Upper lobe of left lung (tissue), 6 donors: ENCODE measurements at regions not wholly inside any gene's neighbourhood (a gene's known extent, or its start where the extent isn't known, plus 50 kb on each side); places are given as distances from the start of the nearest gene placed in this dataset.

Experiments used
- ATAC-seq, 2 donors: fragments of 200-7000 bp; cut with Tn5 transposase; one replicate each; pipeline ENCODE4 v1.9.1; 2022; ENCODE audit warnings: mild to moderate bottlenecking in 2 of 2, moderate library complexity in 2 of 2; ENCODE audit not compliant: low FRiP score in 2 of 2
- DNase-seq, 2 donors: peaks; one replicate each; pipeline ENCODE4 v3.0.0-alpha.2; 2019 to 2020
- H3K27ac ChIP-seq, 4 donors: fragments of 200-600 bp; sonication (generic); one replicate each; pipeline ENCODE4 v1.5.1; 2016 to 2019
- H3K27me3 ChIP-seq, 4 donors: fragments of 200-600 bp; sonication (generic); one replicate each; pipeline ENCODE4 v1.5.1; 2017 to 2019
- H3K36me3 ChIP-seq, 4 donors: fragments of 200-600 bp; sonication (generic); one replicate each; pipeline ENCODE4 v1.5.1; 2016 to 2019
- H3K4me1 ChIP-seq, 4 donors: fragments of 200-600 bp; sonication (generic); one replicate each; pipeline ENCODE4 v1.5.1; 2018 to 2019
- H3K4me3 ChIP-seq, 4 donors: fragments of 200-600 bp; sonication (generic); one replicate each; pipeline ENCODE4 v1.5.1; 2017 to 2019; ENCODE audit warnings: mild to moderate bottlenecking in 2 of 4, moderate library complexity in 1 of 4
- H3K9me3 ChIP-seq, 4 donors: fragments of 200-600 bp; sonication (generic); one replicate each; pipeline ENCODE4 v1.5.1; 2018 to 2019
- CTCF ChIP-seq, 6 experiments: fragments of 450-650 bp in 4 of 6; fragments of 200-600 bp in 2 of 6; sonication (generic) in 2 of 6; IDR thresholded peaks; one replicate each; pipeline ENCODE4 v1.5.1; 2016 to 2019; ENCODE audit warnings: antibody characterized with exemption in 6 of 6
- EP300 ChIP-seq, 4 donors: sonication (generic); formaldehyde crosslinking; IDR thresholded peaks; one replicate each; pipeline ENCODE4 v1.5.1; 2017; ENCODE audit warnings: antibody characterized with exemption in 4 of 4, control low read depth in 2 of 4
- POLR2A ChIP-seq, 4 donors: fragments of 450-650 bp; IDR thresholded peaks; one replicate each; pipeline ENCODE4 v1.5.1; 2016 to 2017; ENCODE audit warnings: antibody characterized with exemption in 4 of 4, mild to moderate bottlenecking in 2 of 4
- POLR2AphosphoS5 ChIP-seq, 2 donors: sonication (generic); formaldehyde crosslinking; IDR thresholded peaks; one replicate each; pipeline ENCODE4 v1.5.1; 2017; ENCODE audit warnings: antibody characterized with exemption in 2 of 2
- WGBS, 2 donors: methylation state at CpG; one replicate each; pipeline ENCODE4 v1.1.5; 2017 to 2018; 5-methylcytosine and 5-hydroxymethylcytosine counted together
- donor health status: DM: no; HTN: no; CAD: no; lungs with moderate emphysema.
- donor health status: DM: no; HTN: yes; CAD: no; lungs with severe emphysema.

- no peak for TF ChIP-seq POLR2AphosphoS5 (IDR thresholded peaks at IDR 0.05)
- TF ChIP-seq POLR2A (IDR thresholded peaks at IDR 0.05): no peak
- TF ChIP-seq CTCF (IDR thresholded peaks at IDR 0.05): no peak
- TF ChIP-seq EP300 (IDR thresholded peaks at IDR 0.05): no peak
- ATAC-seq: no peak
Observed at GRCh38 chr1:219761208-219761860, 148.4 kb upstream of the ZC3H11B start.

GRCh38 chr1:219759095-219759494 lies 146.2 kb upstream of the ZC3H11B start:
- DNase-seq: no peak
- no peak overlapping the region for H3K27ac ChIP-seq
- H3K27me3 ChIP-seq: no peaks in the 10 kb centered on the region
- TF ChIP-seq CTCF (IDR thresholded peaks at IDR 0.05): no peak
- TF ChIP-seq EP300 (IDR thresholded peaks at IDR 0.05): no peak
- no peak for TF ChIP-seq POLR2A (IDR thresholded peaks at IDR 0.05)
- TF ChIP-seq POLR2AphosphoS5 (IDR thresholded peaks at IDR 0.05): no peak
- H3K4me3 ChIP-seq: no peak overlapping the region
- no peaks in the 10 kb centered on the region for H3K9me3 ChIP-seq
- no peaks in the 10 kb centered on the region for H3K36me3 ChIP-seq
- 0 to 30% methylated on average over 1 of the region's 1 CpG for WGBS, 2 donors
- no peak for ATAC-seq
- peaks cover 0 to 7% (median 3%) of the 10 kb centered on the region in 4 donors for H3K4me1 ChIP-seq

More at GRCh38 chr1:219761208-219761860, 148.4 kb upstream of the ZC3H11B start:
- WGBS, 2 donors: 75 to 82% methylated on average over 3 of the region's 3 CpGs
- DNase-seq: no peak
- H3K27me3 ChIP-seq: no peaks in the 10 kb centered on the region
- no peaks in the 10 kb centered on the region for H3K36me3 ChIP-seq
- H3K4me3 ChIP-seq: no peak overlapping the region
- H3K9me3 ChIP-seq: no peaks in the 10 kb centered on the region
- H3K27ac ChIP-seq: no peak overlapping the region
- H3K4me1 ChIP-seq: peaks cover 0 to 7% (median 3%) of the 10 kb centered on the region in 4 donors

- no peaks in the 10 kb centered on the region for H3K27me3 ChIP-seq
- ATAC-seq (no peak), DNase-seq (peak; percentile 8 to 21)
- H3K4me3 ChIP-seq: no peak overlapping the region
- no peaks in the 10 kb centered on the region for H3K36me3 ChIP-seq
- H3K4me1 ChIP-seq: peaks cover 0 to 7% (median 3%) of the 10 kb centered on the region in 4 donors
- H3K9me3 ChIP-seq: no peaks in the 10 kb centered on the region
- 24 to 37% methylated on average over 4 to 5 of the region's 5 CpGs for WGBS, 2 donors
- no peak for TF ChIP-seq EP300 (IDR thresholded peaks at IDR 0.05)
- TF ChIP-seq POLR2AphosphoS5 (IDR thresholded peaks at IDR 0.05): no peak
- TF ChIP-seq CTCF (IDR thresholded peaks at IDR 0.05): no peak
- H3K27ac ChIP-seq: no peak overlapping the region
Observed at GRCh38 chr1:219757890-219758289, 145.0 kb upstream of the ZC3H11B start.

- 70 to 71% methylated on average over 3 of the region's 3 CpGs for WGBS, 2 donors
- peaks cover 0 to 7% (median 3%) of the 10 kb centered on the region in 4 donors for H3K4me1 ChIP-seq
- no peak overlapping the region for H3K27ac ChIP-seq
- H3K36me3 ChIP-seq: no peaks in the 10 kb centered on the region
- no peak overlapping the region for H3K4me3 ChIP-seq
- ATAC-seq (no peak), DNase-seq (no peak)
- no peaks in the 10 kb centered on the region for H3K27me3 ChIP-seq
- H3K9me3 ChIP-seq: no peaks in the 10 kb centered on the region
- no peak for TF ChIP-seq EP300 (IDR thresholded peaks at IDR 0.05)
- no peak for TF ChIP-seq POLR2AphosphoS5 (IDR thresholded peaks at IDR 0.05)
Observed at GRCh38 chr1:219755234-219755633, 142.3 kb upstream of the ZC3H11B start.

GRCh38 chr1:219754767-219755166 lies 141.9 kb upstream of the ZC3H11B start:
- ATAC-seq: no peak
- Histone ChIP-seq H3K27ac (no peak overlapping the region), H3K36me3 (no peaks in the 10 kb centered on the region), H3K4me1 (peaks cover 0 to 7% (median 3%) of the 10 kb centered on the region in 4 donors), H3K4me3 (no peak overlapping the region), H3K9me3 (no peaks in the 10 kb centered on the region), H3K27me3 (no peaks in the 10 kb centered on the region)
- no peak for DNase-seq
- TF ChIP-seq POLR2AphosphoS5 (IDR thresholded peaks at IDR 0.05): no peak
- no peak for TF ChIP-seq POLR2A (IDR thresholded peaks at IDR 0.05)
- TF ChIP-seq CTCF (IDR thresholded peaks at IDR 0.05): no peak
- TF ChIP-seq EP300 (IDR thresholded peaks at IDR 0.05): no peak
- 58 to 73% methylated on average over 2 of the region's 2 CpGs for WGBS, 2 donors
